ENCODE measurements at regions not wholly inside any gene's neighbourhood (a gene's known extent, or its start where the extent isn't known, plus 50 kb on each side); places are given as distances from the start of the nearest gene placed in this dataset.
"Not testable (repeated sequence)": the region's sequence is repeated elsewhere in the genome, so short reads cannot be mapped to it uniquely, and the experiment has no call there.

DNA sequence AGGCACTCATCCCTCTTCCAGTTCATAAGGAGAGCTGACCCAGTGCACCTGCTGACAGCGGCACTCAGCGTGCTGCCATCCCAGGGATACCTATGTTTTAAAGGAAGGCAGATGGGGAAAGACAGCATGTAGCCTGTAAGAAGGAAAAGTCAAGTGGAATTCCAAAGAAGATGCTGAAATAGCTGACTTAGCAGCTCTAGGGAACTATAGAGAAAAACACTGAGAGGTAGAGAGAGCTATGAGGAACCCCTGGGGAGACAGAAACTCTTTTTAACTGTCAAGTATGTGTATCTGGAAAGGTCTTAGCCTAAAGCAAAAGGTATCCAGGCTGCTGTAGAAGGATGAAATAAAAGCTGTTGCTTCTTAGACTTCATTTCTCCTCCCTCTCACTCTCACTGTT, 113.4 kb upstream of the BCL6 start:
- no peak for DNase-seq (ENCODE audit: extremely low spot score, unreplicated experiment)
- Mint-ChIP-seq H3K9me3 (ENCODE audit: unreplicated experiment) (peaks cover 12% of the 10 kb centered on the region), H3K27ac (ENCODE audit: unreplicated experiment) (no peak overlapping the region), H3K4me1 (ENCODE audit: unreplicated experiment) (no peaks in the 10 kb centered on the region), H3K4me3 (ENCODE audit: unreplicated experiment) (no peak overlapping the region), H3K27me3 (ENCODE audit: unreplicated experiment) (no peaks in the 10 kb centered on the region), H3K36me3 (ENCODE audit: unreplicated experiment) (peaks cover 7% of the 10 kb centered on the region)
- no peak for TF ChIP-seq CTCF (IDR thresholded peaks at IDR 0.05)

DNA sequence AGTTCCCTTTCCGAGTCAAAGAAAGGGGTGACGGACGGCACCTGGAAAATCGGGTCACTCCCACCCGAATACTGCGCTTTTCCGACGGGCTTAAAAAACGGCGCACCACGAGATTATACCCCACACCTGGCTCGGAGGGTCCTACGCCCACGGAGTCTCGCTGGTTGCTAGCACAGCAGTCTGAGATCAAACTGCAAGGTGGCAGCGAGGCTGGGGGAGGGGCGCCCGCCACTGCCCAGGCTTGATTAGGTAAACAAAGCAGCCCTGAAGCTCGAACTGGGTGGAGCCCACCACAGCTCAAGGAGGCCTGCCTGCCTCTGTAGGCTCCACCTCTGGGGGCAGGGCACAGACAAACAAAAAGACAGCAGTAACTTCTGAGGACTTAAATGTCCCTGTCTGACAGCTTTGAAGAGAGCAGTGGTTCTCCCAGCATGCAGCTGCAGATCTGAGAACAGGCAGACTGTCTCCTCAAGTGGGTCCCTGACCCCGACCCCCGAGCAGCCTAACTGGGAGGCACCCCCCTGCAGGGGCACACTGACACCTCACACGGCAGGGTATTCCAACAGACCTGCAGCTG, 117.5 kb upstream of the BCL6 start:
- H3K36me3 Mint-ChIP-seq (ENCODE audit: unreplicated experiment); H3K4me1 Mint-ChIP-seq (ENCODE audit: unreplicated experiment); H3K27me3 Mint-ChIP-seq (ENCODE audit: unreplicated experiment); DNase-seq (ENCODE audit: extremely low spot score, unreplicated experiment): not testable (repeated sequence)
- peaks cover 12% of the 10 kb centered on the region for H3K9me3 Mint-ChIP-seq (ENCODE audit: unreplicated experiment)
- peak overlapping the region; percentile 82 for H3K4me3 Mint-ChIP-seq (ENCODE audit: unreplicated experiment)
- H3K27ac Mint-ChIP-seq (ENCODE audit: unreplicated experiment), result peak overlapping the region; percentile 78

GRCh38 chr3:187870360-187871203, 125.3 kb upstream of the BCL6 start:
- Mint-ChIP-seq H3K27ac (ENCODE audit: unreplicated experiment) (no peak overlapping the region), H3K4me3 (ENCODE audit: unreplicated experiment) (no peak overlapping the region), H3K4me1 (ENCODE audit: unreplicated experiment) (no peaks in the 10 kb centered on the region), H3K27me3 (ENCODE audit: unreplicated experiment) (no peaks in the 10 kb centered on the region), H3K36me3 (ENCODE audit: unreplicated experiment) (peaks cover 2% of the 10 kb centered on the region), H3K9me3 (ENCODE audit: unreplicated experiment) (peaks cover 3% of the 10 kb centered on the region)
- no peak for DNase-seq (ENCODE audit: extremely low spot score, unreplicated experiment)
- TF ChIP-seq CTCF (IDR thresholded peaks at IDR 0.05), result no peak

GRCh38 chr3:187871204-187871591, 125.9 kb upstream of the BCL6 start:
- H3K27me3 Mint-ChIP-seq (ENCODE audit: unreplicated experiment), result no peaks in the 10 kb centered on the region
- no peak for DNase-seq (ENCODE audit: extremely low spot score, unreplicated experiment)
- peaks cover 2% of the 10 kb centered on the region for H3K36me3 Mint-ChIP-seq (ENCODE audit: unreplicated experiment)
- no peak overlapping the region for H3K4me3 Mint-ChIP-seq (ENCODE audit: unreplicated experiment)
- no peak for TF ChIP-seq CTCF (IDR thresholded peaks at IDR 0.05)
- no peaks in the 10 kb centered on the region for H3K4me1 Mint-ChIP-seq (ENCODE audit: unreplicated experiment)
- no peak overlapping the region for H3K27ac Mint-ChIP-seq (ENCODE audit: unreplicated experiment)
- peaks cover 3% of the 10 kb centered on the region for H3K9me3 Mint-ChIP-seq (ENCODE audit: unreplicated experiment)

- Mint-ChIP-seq H3K36me3 (ENCODE audit: unreplicated experiment) (peaks cover 2% of the 10 kb centered on the region), H3K4me3 (ENCODE audit: unreplicated experiment) (no peak overlapping the region), H3K27me3 (ENCODE audit: unreplicated experiment) (no peaks in the 10 kb centered on the region), H3K9me3 (ENCODE audit: unreplicated experiment) (peaks cover 3% of the 10 kb centered on the region), H3K27ac (ENCODE audit: unreplicated experiment) (no peak overlapping the region), H3K4me1 (ENCODE audit: unreplicated experiment) (no peaks in the 10 kb centered on the region)
- no peak for TF ChIP-seq CTCF (IDR thresholded peaks at IDR 0.05)
- no peak for DNase-seq (ENCODE audit: extremely low spot score, unreplicated experiment)
These were observed 126.6 kb upstream of the BCL6 start for GRCh38 chr3:187871848-187872247.

Measured in osteocyte (in vitro differentiated cells).